Activated B cell treated with CpG ODN at 0.5 μM for 24 hours (primary cell): ENCODE measurements at regions not wholly inside any gene's neighbourhood (a gene's known extent, or its start where the extent isn't known, plus 50 kb on each side); places are given as distances from the start of the nearest gene placed in this dataset.

ENCODE experiments used
- ATAC-seq: fragments of 200-7000 bp; cut with Tn5 transposase; one replicate; pipeline ENCODE4 v1.10.0; 2021; ENCODE audit warnings: low read depth, mild to moderate bottlenecking, moderate library complexity
- CTCF ChIA-PET: fragments of 350-600 bp; sonication (Branson Sonifier 250); formaldehyde crosslinking; loops from one replicate; lab custom pipeline; 2021; ENCODE audit warnings: antibody characterized with exemption; lab: Charles Lee
- POLR2A ChIA-PET: fragments of 350-600 bp; sonication (Branson Sonifier 250); formaldehyde crosslinking; loops from one replicate; lab custom pipeline; 2021; ENCODE audit warnings: antibody characterized with exemption; lab: Charles Lee
- DNase-seq: peaks from one replicate; pipeline ENCODE4 v3.0.0; 2022
- H3K27ac Mint-ChIP-seq: one replicate; pipeline ENCODE4 v1.8.0; 2020; ENCODE audit warnings: mixed read lengths
- H3K27me3 Mint-ChIP-seq: one replicate; pipeline ENCODE4 v1.8.0; 2021; ENCODE audit warnings: mixed read lengths
- H3K36me3 Mint-ChIP-seq: one replicate; pipeline ENCODE4 v1.8.0; 2021; ENCODE audit warnings: low read depth, mixed read lengths
- H3K4me1 Mint-ChIP-seq: one replicate; pipeline ENCODE4 v1.8.0; 2021; ENCODE audit warnings: mixed read lengths
- H3K4me3 Mint-ChIP-seq: one replicate; pipeline ENCODE4 v1.8.0; 2020; ENCODE audit warnings: mild to moderate bottlenecking, mixed read lengths
- H3K9me3 Mint-ChIP-seq: one replicate; pipeline ENCODE4 v1.8.0; 2020; ENCODE audit warnings: mixed read lengths
- intact Hi-C: fragments of 100-400 bp; cut with micrococcal nuclease; formaldehyde crosslinking; loops from one replicate; pipeline ENCODE4 v1.15.1; 2024
- TF ChIP-seq, protein P1 (sequence below): fragments of 200-600 bp; IDR thresholded peaks from one replicate; pipeline ENCODE4 v1.8.0; 2022; ENCODE audit warnings: antibody characterized with exemption, mild to moderate bottlenecking

DNA sequence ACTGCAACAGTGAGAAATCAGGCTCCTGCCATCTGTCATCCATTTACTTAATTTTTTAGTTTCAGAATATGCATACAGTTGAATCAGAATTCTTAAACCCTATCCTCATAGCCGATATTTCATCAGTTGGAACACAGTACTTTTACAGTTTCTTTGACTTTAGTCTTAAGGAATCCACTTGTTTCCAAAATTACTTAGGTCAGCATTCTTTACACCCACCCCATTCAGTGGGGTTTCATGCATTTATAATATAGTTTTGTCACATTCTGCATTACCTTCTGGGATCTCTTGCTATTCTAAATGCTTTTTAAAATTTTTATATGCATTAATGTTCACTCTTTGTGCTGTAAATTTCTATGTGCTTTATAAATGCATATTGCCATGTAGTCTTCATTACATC lies 400.4 kb upstream of the LRRTM4 start:
- intact Hi-C loops = no loop called here
- DNase-seq = no peak
- ATAC-seq = no peak
- ChIA-PET CTCF (no interaction called here), POLR2A (no interaction called here)
- H3K36me3 Mint-ChIP-seq = no peaks in the 10 kb centered on the region
- no peak overlapping the region for H3K27ac Mint-ChIP-seq
- H3K4me3 Mint-ChIP-seq = no peak overlapping the region
- H3K4me1 Mint-ChIP-seq = no peaks in the 10 kb centered on the region
- no peaks in the 10 kb centered on the region for H3K27me3 Mint-ChIP-seq
- peaks cover 10% of the 10 kb centered on the region for H3K9me3 Mint-ChIP-seq
- TF ChIP-seq, protein P1, sequence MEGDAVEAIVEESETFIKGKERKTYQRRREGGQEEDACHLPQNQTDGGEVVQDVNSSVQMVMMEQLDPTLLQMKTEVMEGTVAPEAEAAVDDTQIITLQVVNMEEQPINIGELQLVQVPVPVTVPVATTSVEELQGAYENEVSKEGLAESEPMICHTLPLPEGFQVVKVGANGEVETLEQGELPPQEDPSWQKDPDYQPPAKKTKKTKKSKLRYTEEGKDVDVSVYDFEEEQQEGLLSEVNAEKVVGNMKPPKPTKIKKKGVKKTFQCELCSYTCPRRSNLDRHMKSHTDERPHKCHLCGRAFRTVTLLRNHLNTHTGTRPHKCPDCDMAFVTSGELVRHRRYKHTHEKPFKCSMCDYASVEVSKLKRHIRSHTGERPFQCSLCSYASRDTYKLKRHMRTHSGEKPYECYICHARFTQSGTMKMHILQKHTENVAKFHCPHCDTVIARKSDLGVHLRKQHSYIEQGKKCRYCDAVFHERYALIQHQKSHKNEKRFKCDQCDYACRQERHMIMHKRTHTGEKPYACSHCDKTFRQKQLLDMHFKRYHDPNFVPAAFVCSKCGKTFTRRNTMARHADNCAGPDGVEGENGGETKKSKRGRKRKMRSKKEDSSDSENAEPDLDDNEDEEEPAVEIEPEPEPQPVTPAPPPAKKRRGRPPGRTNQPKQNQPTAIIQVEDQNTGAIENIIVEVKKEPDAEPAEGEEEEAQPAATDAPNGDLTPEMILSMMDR = no peak

DNA sequence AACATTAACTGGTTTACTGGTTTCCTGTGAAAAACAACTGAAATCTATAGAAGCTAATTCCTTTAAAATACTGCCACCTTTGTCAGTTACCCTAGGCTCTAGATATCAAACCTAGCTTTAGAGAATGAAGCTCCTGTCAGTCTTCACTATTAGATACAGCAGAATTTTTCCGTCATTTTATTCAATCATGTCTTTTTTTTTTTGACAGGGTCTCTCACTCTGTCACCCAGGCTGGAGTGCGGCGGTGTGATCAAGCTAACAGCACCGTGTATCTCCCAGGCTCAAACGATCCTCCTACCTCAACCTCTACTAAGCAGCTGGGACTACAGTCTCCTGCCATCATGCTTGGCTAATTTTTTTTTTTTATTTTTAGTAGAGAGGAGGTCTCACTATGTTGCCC lies 415.2 kb upstream of the LRRTM4 start:
- no peak overlapping the region for H3K4me3 Mint-ChIP-seq
- ChIA-PET POLR2A (no interaction called here), CTCF (no interaction called here)

DNA sequence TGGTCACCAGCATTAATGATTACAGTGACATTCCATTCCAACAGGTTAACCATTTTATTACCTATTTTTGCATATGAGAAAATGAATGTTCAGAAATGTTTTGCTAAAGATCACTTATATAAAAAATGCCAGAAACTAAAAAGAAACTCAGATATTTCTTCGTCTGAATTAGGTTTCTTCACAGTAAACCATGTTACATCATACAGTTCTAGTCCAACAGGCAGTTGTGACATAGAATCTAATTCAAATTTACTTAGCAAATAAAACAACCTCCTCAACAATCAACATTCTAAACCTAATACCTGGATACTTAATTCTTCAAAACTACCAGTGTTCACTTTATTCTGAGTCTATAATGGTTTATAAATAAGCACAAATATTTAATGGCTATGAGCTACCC lies 416.3 kb upstream of the LRRTM4 start:
- Mint-ChIP-seq H3K4me1 (no peaks in the 10 kb centered on the region), H3K9me3 (peaks cover 4% of the 10 kb centered on the region), H3K27ac (no peak overlapping the region), H3K27me3 (no peaks in the 10 kb centered on the region), H3K36me3 (no peaks in the 10 kb centered on the region), H3K4me3 (no peak overlapping the region)
- DNase-seq (no peak), ATAC-seq (no peak)
- ChIA-PET CTCF (no interaction called here), POLR2A (no interaction called here)
- TF ChIP-seq, protein P1 = no peak
- intact Hi-C loops = no loop called here

More for the DNA sequence above, 415.2 kb upstream of the LRRTM4 start:
- Mint-ChIP-seq H3K9me3 (peaks cover 10% of the 10 kb centered on the region), H3K27me3 (no peaks in the 10 kb centered on the region), H3K36me3 (no peaks in the 10 kb centered on the region), H3K4me1 (no peaks in the 10 kb centered on the region), H3K27ac (no peak overlapping the region)
- DNase-seq (no peak), ATAC-seq (no peak)
- TF ChIP-seq, protein P1 = no peak
- intact Hi-C loops = no loop called here

DNA sequence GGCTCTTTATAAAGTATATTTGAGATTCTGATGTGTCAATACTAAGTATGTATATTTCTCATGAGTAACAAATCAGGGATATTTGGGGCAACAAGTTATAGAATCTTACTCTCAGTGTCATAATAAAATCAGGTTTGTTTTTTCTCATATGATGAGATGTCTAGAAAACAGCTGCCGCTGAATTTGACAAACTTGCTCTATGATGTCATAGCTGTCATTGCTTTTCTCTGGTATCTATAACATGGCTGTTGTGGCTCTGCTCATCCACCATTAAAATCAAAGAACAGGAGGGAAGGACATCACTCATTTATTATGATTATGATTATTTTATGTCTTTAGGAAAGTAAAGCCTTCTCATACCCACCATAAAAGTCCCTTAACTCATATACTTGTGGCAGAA lies 417.2 kb upstream of the LRRTM4 start:
- TF ChIP-seq, protein P1 = no peak
- CTCF ChIA-PET = no interaction called here
- no peaks in the 10 kb centered on the region for H3K4me1 Mint-ChIP-seq
- ATAC-seq (no peak), DNase-seq (no peak)
- no peaks in the 10 kb centered on the region for H3K36me3 Mint-ChIP-seq
- no peaks in the 10 kb centered on the region for H3K27me3 Mint-ChIP-seq
- H3K27ac Mint-ChIP-seq = no peak overlapping the region
- POLR2A ChIA-PET = no interaction called here
- intact Hi-C loops = no loop called here
- H3K9me3 Mint-ChIP-seq = peaks cover 2% of the 10 kb centered on the region
- no peak overlapping the region for H3K4me3 Mint-ChIP-seq

DNA sequence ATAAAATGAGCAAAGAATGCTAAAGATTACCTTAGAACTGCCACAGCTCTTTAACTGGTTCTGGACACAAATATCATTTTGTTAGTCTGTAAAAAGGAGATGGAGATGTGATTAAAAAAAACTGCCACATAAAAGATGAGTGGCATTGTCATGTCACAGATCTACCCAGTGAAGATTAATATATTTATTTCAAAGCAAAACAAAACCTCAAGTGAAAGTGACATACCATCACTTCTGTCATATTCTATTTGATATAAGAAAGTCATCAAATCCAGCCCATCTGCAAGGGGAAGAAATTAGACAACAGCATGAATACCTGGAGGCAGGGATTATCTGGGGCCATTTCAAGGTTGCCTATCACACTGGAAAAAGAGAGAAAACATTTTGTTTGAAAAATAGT lies 417.6 kb upstream of the LRRTM4 start:
- no peaks in the 10 kb centered on the region for H3K27me3 Mint-ChIP-seq
- ChIA-PET CTCF (no interaction called here), POLR2A (no interaction called here)
- no peak for ATAC-seq
- intact Hi-C loops = no loop called here
- H3K36me3 Mint-ChIP-seq = no peaks in the 10 kb centered on the region
- TF ChIP-seq, protein P1 = no peak
- no peaks in the 10 kb centered on the region for H3K4me1 Mint-ChIP-seq
- no peak overlapping the region for H3K27ac Mint-ChIP-seq
- no peak for DNase-seq
- peaks cover 2% of the 10 kb centered on the region for H3K9me3 Mint-ChIP-seq
- no peak overlapping the region for H3K4me3 Mint-ChIP-seq
